ENCODE measurements at regions not wholly inside any gene's neighbourhood (a gene's known extent, or its start where the extent isn't known, plus 50 kb on each side); places are given as distances from the start of the nearest gene placed in this dataset.

DNA sequence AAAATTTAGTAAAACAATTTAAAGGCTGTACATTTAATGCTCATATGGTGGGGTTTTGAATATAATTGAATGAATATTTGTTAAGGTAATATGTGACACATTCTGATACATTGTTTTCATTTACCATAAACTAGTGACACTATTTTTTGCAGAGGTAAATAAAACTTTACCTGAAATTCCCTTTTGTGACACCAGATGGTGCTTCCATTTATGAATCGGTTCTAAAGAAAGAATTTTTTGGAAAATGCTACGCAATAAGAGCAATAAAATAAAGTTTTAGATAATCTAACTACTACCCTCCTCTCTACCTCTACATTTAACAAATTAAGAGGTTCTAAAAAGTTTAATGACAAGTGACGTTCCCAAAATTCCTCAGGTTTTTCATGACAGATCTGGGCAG lies 448.9 kb downstream of the MAGEB5 start:
- TF ChIP-seq, protein P1, sequence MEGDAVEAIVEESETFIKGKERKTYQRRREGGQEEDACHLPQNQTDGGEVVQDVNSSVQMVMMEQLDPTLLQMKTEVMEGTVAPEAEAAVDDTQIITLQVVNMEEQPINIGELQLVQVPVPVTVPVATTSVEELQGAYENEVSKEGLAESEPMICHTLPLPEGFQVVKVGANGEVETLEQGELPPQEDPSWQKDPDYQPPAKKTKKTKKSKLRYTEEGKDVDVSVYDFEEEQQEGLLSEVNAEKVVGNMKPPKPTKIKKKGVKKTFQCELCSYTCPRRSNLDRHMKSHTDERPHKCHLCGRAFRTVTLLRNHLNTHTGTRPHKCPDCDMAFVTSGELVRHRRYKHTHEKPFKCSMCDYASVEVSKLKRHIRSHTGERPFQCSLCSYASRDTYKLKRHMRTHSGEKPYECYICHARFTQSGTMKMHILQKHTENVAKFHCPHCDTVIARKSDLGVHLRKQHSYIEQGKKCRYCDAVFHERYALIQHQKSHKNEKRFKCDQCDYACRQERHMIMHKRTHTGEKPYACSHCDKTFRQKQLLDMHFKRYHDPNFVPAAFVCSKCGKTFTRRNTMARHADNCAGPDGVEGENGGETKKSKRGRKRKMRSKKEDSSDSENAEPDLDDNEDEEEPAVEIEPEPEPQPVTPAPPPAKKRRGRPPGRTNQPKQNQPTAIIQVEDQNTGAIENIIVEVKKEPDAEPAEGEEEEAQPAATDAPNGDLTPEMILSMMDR (conservative IDR thresholded peaks at IDR 0.05; ENCODE audit: low read depth, low read length): no peak; the same call in 1 of the 2 replicates
- H2AFZ ChIP-seq (ENCODE audit: low read depth): no peak overlapping the region
- H4K20me1 ChIP-seq (ENCODE audit: insufficient read depth): no peaks in the 10 kb centered on the region
- no peak overlapping the region for H3K27ac ChIP-seq
- no peak overlapping the region for H3K4me3 ChIP-seq (IDR thresholded peaks at IDR 0.05; ENCODE audit: insufficient read depth, low read depth, low read length)
- H3K4me1 ChIP-seq (ENCODE audit: low read depth, poor library complexity, severe bottlenecking): no peaks in the 10 kb centered on the region
- H3K27me3 ChIP-seq (ENCODE audit: insufficient read depth, low read depth): no peaks in the 10 kb centered on the region
- no peaks in the 10 kb centered on the region for H3K36me3 ChIP-seq (ENCODE audit: insufficient read depth)
- no peaks in the 10 kb centered on the region for H3K79me2 ChIP-seq (ENCODE audit: insufficient read depth, low read depth)
- H3K4me2 ChIP-seq: no peak overlapping the region
- H3K9ac ChIP-seq: no peak overlapping the region

DNA sequence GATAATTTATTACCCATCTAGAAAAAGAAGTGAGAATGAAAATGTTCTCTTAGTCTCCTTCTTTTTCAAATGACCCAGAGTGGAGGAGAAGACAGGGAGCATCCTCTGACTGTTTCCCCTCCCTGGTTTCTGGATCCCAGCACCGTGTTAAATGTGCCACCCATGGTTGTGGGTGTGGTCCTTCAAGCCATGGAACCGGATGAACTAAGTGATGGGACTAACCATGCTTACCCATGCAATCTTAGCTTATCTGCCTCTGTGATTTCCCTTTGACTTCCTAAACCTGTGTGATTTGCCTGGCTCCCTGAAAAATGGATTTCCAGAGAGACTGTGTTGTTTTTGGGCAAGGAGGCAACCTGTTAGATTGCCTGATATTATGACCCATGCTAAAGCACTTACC lies 437.1 kb downstream of the MAGEB5 start:
- Histone ChIP-seq H3K79me2 (ENCODE audit: insufficient read depth, low read depth) (no peaks in the 10 kb centered on the region), H3K4me2 (no peak overlapping the region), H3K27ac (no peak overlapping the region), H3K9ac (no peak overlapping the region), H4K20me1 (ENCODE audit: insufficient read depth) (no peaks in the 10 kb centered on the region), H3K4me3 (IDR thresholded peaks at IDR 0.05; ENCODE audit: insufficient read depth, low read depth, low read length) (no peak overlapping the region), H2AFZ (ENCODE audit: low read depth) (no peak overlapping the region), H3K4me1 (ENCODE audit: low read depth, poor library complexity, severe bottlenecking) (no peaks in the 10 kb centered on the region), H3K36me3 (ENCODE audit: insufficient read depth) (no peaks in the 10 kb centered on the region), H3K27me3 (ENCODE audit: insufficient read depth, low read depth) (no peaks in the 10 kb centered on the region)
- TF ChIP-seq, protein P1 (conservative IDR thresholded peaks at IDR 0.05; ENCODE audit: low read depth, low read length): no peak

DNA sequence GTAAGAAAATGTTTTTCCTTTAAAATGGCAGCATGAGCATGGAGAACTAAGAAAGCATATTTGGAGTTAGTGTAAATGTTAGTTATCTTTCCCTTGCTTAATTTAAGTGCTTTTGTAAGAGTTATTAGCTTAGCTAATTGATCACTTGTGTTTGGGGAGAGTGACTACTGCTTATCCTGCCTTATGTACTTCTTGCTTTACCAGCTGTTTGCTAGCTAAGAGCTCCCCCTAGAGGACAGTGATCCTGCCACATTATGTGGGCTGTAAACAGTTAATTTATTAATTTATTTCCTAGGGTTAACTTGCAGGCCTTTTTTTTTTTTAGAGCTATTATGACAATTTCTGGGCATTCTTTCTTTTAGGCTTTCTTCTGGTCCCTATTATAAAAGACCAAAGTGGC lies 435.8 kb downstream of the MAGEB5 start:
- no peak overlapping the region for H3K4me2 ChIP-seq

DNA sequence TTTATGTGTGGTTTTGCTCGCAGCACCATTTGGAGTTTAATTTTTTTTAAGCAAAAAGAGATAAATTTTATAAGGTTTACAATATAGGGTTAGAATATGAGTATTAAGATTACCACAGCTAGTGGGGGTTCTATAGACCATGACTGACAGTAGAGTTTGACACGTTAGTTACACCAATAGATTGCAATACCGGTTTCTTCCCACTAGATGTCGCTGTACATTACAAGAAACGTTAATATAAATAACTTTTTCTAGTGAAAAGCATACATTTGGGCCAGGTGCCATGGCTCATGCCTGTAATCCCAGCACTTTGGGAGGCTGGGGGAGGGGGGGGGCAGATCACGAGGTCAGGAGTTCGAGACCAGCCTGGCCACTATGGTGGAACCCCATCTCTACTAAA lies 433.6 kb downstream of the MAGEB5 start:
- no peaks in the 10 kb centered on the region for H4K20me1 ChIP-seq (ENCODE audit: insufficient read depth)
- H3K9ac ChIP-seq: no peak overlapping the region
- no peak overlapping the region for H3K27ac ChIP-seq
- H3K4me1 ChIP-seq (ENCODE audit: low read depth, poor library complexity, severe bottlenecking): no peaks in the 10 kb centered on the region
- no peak overlapping the region for H2AFZ ChIP-seq (ENCODE audit: low read depth)
- TF ChIP-seq, protein P1 (conservative IDR thresholded peaks at IDR 0.05; ENCODE audit: low read depth, low read length): peak; percentile 62
- H3K4me2 ChIP-seq: no peak overlapping the region
- H3K79me2 ChIP-seq (ENCODE audit: insufficient read depth, low read depth): no peaks in the 10 kb centered on the region
- H3K4me3 ChIP-seq (IDR thresholded peaks at IDR 0.05; ENCODE audit: insufficient read depth, low read depth, low read length): no peak overlapping the region
- H3K27me3 ChIP-seq (ENCODE audit: insufficient read depth, low read depth): no peaks in the 10 kb centered on the region
- no peaks in the 10 kb centered on the region for H3K36me3 ChIP-seq (ENCODE audit: insufficient read depth)

More for the DNA sequence above, 435.8 kb downstream of the MAGEB5 start:
- no peaks in the 10 kb centered on the region for H4K20me1 ChIP-seq (ENCODE audit: insufficient read depth)
- H3K4me1 ChIP-seq (ENCODE audit: low read depth, poor library complexity, severe bottlenecking): no peaks in the 10 kb centered on the region
- no peaks in the 10 kb centered on the region for H3K27me3 ChIP-seq (ENCODE audit: insufficient read depth, low read depth)
- H3K9ac ChIP-seq: no peak overlapping the region
- TF ChIP-seq, protein P1 (conservative IDR thresholded peaks at IDR 0.05; ENCODE audit: low read depth, low read length): peak; percentile 50; the same call in 1 of the 2 replicates
- H3K79me2 ChIP-seq (ENCODE audit: insufficient read depth, low read depth): no peaks in the 10 kb centered on the region
- no peak overlapping the region for H2AFZ ChIP-seq (ENCODE audit: low read depth)
- no peak overlapping the region for H3K27ac ChIP-seq
- no peak overlapping the region for H3K4me3 ChIP-seq (IDR thresholded peaks at IDR 0.05; ENCODE audit: insufficient read depth, low read depth, low read length)
- H3K36me3 ChIP-seq (ENCODE audit: insufficient read depth): no peaks in the 10 kb centered on the region
